ENCODE measurements at regions not wholly inside any gene's neighbourhood (a gene's known extent, or its start where the extent isn't known, plus 50 kb on each side); places are given as distances from the start of the nearest gene placed in this dataset.

DNA sequence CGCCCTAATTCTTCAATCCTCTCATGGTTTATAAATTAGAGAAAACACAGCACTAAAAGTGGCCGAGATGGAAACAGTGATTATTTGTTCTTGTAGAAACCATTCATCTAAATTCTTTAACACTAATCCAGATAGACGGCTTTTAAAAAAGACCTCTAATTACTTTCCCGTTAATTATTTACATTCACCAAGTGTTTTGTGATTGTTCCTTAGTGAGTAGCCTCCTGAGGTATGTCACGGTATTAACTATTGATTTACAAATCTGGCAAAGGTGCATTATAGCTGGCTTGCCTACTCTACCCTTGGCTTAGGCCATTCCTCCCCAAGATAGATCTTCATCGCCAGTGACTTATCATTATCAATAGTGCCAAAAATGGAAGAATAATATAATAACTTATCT lies 436.4 kb upstream of the ST6GAL2 start:
- no peak for DNase-seq (ENCODE audit: low read depth)
- H3K4me3 ChIP-seq (ENCODE audit: low read length) = no peak overlapping the region
- TF ChIP-seq, protein P1, sequence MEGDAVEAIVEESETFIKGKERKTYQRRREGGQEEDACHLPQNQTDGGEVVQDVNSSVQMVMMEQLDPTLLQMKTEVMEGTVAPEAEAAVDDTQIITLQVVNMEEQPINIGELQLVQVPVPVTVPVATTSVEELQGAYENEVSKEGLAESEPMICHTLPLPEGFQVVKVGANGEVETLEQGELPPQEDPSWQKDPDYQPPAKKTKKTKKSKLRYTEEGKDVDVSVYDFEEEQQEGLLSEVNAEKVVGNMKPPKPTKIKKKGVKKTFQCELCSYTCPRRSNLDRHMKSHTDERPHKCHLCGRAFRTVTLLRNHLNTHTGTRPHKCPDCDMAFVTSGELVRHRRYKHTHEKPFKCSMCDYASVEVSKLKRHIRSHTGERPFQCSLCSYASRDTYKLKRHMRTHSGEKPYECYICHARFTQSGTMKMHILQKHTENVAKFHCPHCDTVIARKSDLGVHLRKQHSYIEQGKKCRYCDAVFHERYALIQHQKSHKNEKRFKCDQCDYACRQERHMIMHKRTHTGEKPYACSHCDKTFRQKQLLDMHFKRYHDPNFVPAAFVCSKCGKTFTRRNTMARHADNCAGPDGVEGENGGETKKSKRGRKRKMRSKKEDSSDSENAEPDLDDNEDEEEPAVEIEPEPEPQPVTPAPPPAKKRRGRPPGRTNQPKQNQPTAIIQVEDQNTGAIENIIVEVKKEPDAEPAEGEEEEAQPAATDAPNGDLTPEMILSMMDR (IDR thresholded peaks at IDR 0.05; ENCODE audit: insufficient read depth, low read depth, low read length, missing control alignments) = no peak

- H3K4me3 ChIP-seq (ENCODE audit: low read length) = no peak overlapping the region
- TF ChIP-seq, protein P1 (IDR thresholded peaks at IDR 0.05; ENCODE audit: insufficient read depth, low read depth, low read length, missing control alignments) = no peak
- no peak for DNase-seq (ENCODE audit: low read depth)
Observed at GRCh38 chr2:107323946-107324565, 438.1 kb upstream of the ST6GAL2 start.

GRCh38 chr2:107325981-107326786 lies 440.2 kb upstream of the ST6GAL2 start:
- H3K4me3 ChIP-seq (ENCODE audit: low read length) = no peak overlapping the region
- TF ChIP-seq, protein P1 (IDR thresholded peaks at IDR 0.05; ENCODE audit: insufficient read depth, low read depth, low read length, missing control alignments) = no peak
- DNase-seq (ENCODE audit: low read depth) = no peak

- TF ChIP-seq, protein P1 (IDR thresholded peaks at IDR 0.05; ENCODE audit: insufficient read depth, low read depth, low read length, missing control alignments) = no peak
- no peak for DNase-seq (ENCODE audit: low read depth)
Observed at GRCh38 chr2:107334306-107334705, 448.3 kb upstream of the ST6GAL2 start.

GRCh38 chr2:107336526-107336925 lies 450.6 kb upstream of the ST6GAL2 start:
- TF ChIP-seq, protein P1 (IDR thresholded peaks at IDR 0.05; ENCODE audit: insufficient read depth, low read depth, low read length, missing control alignments) = no peak
- H3K4me3 ChIP-seq (ENCODE audit: low read length) = no peak overlapping the region
- no peak for DNase-seq (ENCODE audit: low read depth)

More at GRCh38 chr2:107334306-107334705, 448.3 kb upstream of the ST6GAL2 start:
- no peak overlapping the region for H3K4me3 ChIP-seq (ENCODE audit: low read length)

- peak; percentile 8 for DNase-seq (ENCODE audit: low read depth)
- TF ChIP-seq, protein P1 (IDR thresholded peaks at IDR 0.05; ENCODE audit: insufficient read depth, low read depth, low read length, missing control alignments) = no peak
- H3K4me3 ChIP-seq (ENCODE audit: low read length) = no peak overlapping the region
Observed at GRCh38 chr2:107337209-107337898, 451.4 kb upstream of the ST6GAL2 start.

Data from epithelial cell of esophagus (primary cell).